HG02763 (cell line): ENCODE measurements at regions not wholly inside any gene's neighbourhood (a gene's known extent, or its start where the extent isn't known, plus 50 kb on each side); places are given as distances from the start of the nearest gene placed in this dataset.
"Not testable (repeated sequence)": the region's sequence is repeated elsewhere in the genome, so short reads cannot be mapped to it uniquely, and the experiment has no call there.

Experiments used
- ATAC-seq: cut with Tn5 transposase; IDR thresholded peaks from one replicate; pipeline ENCODE4 v1.9.1; 2021; ENCODE audit warnings: mild to moderate bottlenecking, moderate library complexity; ENCODE audit not compliant: unreplicated experiment

DNA sequence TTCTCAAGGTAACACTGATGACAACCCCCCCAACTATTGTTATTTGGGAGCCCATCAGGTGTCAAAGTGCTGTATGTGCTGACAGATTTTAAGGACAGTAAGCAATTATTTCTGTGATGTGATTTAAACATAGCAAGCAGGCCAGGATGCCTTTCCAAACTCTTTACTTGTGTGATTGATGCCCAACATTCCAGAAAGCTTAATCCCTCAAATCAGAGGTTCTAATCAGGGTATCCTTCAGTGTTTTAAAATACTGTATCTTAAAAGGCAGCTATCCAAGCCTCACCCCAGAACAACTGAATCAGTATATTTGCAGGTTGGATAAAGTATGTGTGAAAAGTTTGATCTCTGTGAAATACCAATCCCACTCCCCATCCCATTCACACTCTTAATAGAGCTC lies 119.7 kb downstream of the GASK1B start:
- no peak for ATAC-seq

DNA sequence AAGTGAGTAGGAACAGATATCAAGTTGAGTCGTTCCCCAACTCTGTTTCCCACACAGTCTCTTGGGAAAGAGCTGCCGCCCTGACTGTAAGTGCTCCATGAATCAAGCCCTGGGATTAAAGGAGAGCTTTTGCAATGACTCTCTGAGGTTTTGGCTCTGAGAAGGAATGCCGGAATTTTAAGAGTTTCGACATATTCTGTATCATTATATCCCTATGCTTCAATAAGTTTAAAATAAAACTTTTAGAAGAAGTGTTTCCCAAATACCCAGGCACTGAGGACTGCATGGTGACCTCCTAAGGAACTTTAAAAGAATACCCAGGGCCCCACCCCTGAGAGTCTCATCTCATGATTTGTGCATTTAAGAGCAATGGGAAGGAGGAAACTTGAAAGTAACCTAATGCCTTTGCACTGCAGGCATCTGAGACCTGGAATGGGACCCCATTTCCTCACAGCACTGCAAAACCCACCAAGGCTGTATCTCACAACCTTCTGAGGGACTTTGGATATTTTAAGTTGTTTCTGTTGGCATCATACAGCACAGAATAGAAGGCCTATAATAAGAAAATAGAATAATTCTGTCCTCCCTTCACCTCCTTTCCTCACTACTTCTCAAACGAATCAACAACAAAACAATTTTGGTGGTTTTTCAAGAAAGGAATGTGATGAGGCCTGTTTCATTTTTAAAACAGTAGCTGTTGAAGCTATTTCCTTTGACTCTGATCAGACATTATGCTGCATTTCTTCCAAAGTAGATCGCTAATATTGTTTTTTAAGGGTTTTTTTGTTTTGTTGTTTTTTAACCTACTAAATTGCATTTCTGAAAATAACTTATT lies 121.2 kb downstream of the GASK1B start:
- no peak for ATAC-seq

DNA sequence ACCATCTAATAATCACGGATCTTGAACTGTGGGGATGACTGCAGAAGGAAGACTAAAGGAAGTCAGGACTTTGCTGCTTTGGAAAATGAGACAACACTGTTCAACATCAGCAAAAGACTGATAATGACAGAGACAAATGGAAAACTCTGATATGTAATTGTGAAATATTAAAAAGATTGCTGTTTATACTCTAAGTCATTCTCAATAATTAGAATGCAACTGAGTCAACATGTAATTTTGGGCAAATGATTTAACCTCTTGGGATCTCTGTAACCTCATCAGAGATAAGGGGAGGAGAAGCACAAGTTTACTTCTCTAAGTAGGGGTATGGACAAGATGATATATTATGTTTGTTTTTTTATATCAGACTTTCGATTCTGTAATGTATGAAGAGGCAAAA lies 121.9 kb downstream of the GASK1B start:
- no peak for ATAC-seq

DNA sequence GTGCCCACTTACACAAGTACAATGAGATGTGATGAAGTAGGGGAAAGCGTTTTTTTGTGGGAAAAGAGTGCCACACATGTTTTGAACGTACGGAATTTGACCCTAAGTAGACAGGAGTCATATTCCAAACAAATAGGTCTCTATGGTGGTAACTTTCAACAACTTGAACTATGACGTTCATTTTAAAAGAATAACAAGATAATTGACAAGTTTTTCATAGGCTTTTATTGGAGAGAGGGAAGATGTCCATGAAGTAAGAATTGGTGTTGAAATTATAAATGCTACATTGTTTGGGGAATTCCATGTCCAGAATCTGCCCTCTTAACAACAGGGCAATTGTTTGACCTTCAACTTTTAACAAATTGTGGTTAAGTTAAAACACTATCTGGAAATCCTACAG lies 126.5 kb downstream of the GASK1B start:
- ATAC-seq, result no peak

DNA sequence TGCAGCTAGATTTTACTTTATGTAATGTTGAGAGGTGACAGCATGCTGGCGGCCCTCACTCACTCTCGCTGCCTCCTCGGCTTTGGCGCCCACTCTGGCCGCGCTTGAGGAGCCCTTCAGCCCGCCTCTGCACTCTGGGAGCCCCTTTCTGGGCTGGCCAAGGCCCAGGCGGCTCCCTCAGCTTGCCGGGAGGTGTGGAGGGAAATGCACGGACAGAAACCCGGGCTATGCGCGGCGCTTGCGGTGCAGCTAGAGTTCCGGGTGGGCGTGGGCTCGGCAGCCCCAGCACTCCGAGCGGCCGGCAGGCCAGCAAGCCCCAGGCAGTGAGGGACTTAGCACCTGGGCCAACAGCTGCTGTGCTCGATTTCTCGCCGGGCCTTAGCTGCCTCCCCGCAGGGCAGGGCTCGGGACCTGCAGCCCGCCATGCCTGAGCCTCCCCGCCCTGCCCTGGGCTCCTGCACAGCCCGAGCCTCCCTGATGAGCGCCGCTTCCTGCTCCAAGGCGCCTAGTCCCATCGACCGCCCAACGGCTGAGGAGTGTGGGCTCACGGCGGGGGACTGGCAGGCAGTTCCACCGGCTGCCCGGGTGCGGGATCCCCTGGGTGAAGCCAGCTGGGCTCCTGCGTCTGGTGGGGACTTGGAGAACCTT lies 128.7 kb downstream of the GASK1B start:
- no peak for ATAC-seq

DNA sequence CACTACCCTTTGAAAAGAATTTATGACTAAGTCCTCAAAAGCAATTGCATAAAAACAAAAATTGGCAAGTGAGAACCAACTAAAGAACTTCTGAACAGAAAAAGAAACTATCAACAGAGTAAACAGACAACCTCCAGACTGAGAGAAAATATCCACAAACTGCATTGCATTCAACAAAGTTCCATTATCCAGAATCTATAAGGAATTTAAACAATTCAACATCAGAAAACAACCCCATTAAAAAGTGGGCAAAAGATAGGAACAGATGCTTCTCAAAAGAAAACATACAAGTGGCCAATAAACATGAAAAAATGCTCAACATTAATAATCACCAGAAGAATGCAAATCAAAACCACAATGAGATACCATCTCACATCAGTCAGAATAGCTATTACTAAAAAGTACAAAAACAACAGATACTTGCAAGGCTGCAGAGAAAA lies 130.2 kb downstream of the GASK1B start:
- ATAC-seq, result no peak

DNA sequence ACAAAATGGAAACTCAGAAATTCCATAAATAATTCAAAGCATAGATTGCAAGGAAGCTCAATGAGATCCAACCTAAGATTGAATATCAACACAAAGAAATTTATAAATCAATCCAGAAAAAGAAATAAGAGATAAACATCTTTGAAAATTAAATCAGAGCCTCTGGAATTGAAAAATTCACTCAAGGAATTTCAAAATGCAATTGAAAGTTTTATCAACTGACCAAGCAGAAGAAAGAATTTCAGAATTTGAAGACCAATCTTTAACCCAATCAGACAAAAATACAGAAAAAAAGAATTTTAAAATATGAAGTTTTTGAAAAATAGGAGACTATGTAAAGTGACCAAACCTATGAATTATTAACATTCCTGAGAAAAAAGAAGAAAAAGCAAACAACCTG lies 134.1 kb downstream of the GASK1B start:
- ATAC-seq, result no peak

DNA sequence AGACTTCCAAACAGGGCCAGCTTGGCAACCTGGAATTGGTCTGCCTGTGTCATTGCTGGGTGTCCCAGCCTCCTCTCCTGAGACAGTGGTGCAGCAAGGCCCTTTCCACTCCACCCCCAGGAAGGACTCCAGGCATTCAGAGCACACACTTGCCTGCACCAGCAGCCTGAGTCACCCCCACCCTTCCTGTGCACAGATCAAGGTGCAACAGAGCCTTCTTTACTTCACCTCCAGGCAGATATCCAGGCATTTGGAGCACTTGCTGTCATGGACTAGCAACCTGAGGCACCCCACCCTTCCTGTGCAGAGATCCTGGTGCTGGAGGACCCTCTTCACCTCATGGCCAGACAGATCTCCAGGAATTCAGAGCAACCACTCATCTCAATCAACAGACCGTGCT lies 135.8 kb downstream of the GASK1B start:
- ATAC-seq, result no peak

DNA sequence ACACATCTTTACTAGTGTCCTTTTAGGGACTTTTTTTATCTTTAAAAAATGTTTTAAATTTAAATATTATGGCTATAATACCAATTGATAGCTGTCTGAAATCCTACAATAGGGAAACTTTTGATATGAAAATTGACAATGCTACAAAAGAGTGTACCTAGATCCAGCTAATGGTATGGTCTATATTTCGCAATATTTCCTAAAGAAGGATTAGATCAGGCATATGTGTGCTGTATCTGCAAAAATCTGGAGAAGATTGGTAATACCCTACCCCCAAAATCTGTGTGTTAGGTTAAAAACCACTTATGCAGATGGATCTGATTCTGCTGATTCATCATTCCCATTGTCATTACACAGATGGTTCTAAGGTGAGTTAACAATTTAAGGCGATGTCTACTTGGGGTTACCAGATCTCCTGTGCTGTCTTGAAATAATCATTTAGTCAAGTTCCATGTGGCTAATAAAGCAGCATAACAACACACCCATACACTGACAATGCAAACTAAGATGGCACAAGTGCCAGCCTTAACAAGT lies 137.1 kb downstream of the GASK1B start:
- no peak for ATAC-seq

DNA sequence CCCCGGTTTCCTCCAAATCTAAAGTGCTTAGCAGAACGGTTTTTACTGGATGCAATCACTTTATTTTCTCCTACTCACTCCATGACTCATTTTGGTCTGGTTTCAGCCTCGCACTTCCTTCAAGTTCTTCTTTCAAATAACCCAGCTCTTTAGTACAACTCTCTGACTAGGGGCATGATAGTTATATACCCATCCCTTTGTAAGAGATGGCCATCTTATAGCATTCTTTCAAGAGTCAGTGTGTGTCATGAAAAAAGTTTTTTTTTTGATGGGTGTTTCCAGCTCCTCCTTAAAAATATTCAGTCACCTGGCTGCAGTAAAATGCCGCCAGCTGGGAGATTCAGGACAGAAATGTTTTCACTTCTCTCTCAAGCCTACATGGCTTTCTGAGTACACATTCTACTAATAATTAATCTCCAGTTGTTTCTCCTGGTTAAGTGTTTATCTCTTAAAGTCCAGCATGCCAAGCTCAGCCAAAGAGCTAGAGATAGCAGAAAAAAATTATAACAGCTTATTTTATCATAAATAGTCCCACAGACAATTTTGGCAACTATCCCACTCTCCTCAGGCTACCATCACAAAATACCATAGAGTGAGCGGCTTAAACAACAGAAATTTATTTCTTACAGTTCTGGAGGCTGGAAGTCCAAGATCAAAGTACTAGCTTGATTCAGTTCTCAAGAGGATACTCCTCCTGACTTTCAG lies 139.3 kb downstream of the GASK1B start:
- ATAC-seq, result no peak

DNA sequence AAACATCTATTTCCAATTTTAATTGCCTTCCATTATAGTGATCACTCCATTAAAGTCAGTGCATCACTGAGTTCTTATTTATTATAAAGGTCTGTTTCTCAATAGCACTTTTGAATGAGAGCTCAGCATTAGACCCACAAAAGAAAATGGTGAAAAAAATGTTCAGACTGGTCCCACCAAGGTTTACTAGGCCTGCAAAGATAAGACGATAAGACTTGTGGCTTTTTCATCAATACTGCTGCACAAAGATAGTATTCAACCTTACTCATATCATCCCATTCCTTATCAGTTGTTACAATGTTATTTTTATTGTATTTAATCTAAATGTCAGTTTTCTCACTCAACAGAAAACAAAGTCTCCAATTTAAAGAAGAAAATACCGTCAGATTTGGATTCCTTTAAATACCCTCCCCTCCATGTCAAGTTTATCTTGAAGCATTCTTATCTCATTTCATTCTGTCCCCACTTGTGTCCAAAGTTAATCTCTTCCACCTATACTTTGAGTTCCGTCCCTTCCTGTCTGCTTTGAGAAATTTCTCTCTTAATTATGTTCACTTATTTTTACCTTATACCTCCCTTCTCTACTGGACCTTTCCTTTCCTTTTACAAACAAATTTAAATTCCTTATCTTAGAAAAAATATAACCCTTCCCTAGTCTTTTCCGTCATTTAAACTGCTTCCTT lies 140.0 kb downstream of the GASK1B start:
- ATAC-seq, result no peak

DNA sequence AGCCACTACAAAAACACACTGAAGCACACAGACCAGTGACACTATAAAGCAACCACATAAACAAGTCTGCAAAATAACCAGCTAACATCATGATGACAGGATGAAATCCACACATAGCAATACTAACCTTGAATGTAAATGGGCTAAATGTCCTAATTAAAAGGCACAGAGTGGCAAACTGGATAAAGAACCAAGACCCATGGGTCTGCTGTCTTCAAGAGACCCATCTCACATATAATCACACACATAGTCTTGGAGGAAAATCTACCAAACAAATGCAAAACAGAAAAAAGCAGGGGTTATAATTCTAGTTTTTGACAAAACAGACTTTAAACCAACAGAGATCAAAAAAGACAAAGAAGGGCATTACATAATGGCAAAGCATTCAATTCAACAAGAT lies 144.4 kb downstream of the GASK1B start:
- ATAC-seq, result not testable (repeated sequence)

DNA sequence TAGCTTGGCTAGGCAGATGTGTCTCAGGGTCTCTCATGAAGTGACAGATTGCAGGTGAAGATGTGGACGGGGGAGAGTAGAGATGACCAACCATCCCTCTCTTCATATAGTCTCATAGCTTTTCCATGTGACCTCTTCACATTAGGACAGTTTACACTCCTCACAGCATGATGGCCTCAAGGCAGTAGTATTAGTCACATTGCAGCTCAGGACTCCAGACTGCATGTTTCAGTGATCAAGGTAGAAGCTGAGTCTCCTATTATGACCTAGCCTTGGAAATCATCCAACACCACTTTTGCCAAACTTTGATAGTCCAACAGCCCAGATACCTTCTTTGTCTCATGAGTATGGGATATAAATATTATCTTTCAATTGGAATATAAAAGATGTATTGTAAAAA lies 147.7 kb downstream of the GASK1B start:
- ATAC-seq, result no peak

DNA sequence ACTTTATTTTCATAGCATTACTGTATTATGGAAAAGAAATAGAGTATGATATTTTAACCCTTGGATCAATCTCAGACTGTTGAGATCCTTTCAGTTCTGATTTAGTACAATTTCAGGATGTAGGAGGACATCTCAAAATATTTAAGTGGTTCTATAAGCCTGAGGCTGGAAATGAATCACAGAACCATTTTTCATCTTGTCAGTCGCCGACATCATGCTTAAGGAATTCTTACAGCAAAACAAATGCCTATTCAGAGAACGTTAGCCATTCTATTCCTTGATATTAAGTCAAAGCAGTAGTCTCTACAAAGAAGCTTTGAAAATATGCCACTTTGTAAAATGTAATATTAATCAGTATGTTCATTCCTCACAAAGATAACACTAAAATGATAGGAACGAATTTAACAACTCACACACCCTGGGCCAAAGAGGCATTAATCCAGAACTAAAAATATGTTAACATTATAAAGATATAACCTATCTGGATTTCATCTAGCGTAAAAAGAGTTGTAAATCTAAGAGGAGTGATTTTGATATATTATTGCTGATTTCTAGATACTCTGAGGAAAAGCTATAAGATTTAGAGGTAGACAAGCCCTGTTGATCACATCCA lies 152.0 kb downstream of the GASK1B start:
- no peak for ATAC-seq

DNA sequence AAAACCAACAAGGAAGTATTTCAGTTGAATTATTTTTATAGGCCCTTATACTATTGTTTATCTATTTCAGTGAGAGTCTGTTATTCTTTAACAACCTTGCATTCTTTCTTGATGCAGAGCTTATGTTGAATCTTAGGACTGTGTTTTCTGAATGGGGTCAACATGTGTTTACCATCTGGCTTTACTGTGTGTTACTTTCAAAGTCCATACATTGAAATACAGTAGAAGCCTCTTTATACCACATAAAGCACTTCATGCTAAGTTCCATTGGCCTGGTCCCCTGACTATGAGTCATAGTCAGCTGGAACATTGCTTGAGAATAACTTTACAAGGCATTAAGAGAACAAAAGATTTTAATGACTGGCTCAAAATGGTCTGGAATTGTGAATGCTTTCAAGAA lies 152.6 kb downstream of the GASK1B start:
- ATAC-seq, result no peak

DNA sequence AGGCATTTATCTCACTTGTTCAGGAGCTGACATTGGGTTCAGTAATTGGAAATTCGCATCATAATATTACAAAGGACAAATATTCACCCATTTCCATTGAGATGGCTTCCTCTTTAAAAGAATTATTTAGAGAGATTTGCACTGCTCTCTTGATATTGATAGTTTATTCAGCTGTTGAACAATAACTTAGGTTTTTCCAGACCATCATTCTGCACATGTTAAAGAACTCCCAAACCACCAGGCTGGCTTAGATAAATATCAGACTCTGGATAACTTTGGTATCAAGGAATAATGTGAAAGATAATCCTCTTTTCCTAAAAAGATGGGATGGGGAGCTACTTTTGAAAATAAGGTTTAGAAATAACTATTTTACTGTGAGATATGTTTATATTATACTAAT lies 154.0 kb downstream of the GASK1B start:
- ATAC-seq, result no peak

DNA sequence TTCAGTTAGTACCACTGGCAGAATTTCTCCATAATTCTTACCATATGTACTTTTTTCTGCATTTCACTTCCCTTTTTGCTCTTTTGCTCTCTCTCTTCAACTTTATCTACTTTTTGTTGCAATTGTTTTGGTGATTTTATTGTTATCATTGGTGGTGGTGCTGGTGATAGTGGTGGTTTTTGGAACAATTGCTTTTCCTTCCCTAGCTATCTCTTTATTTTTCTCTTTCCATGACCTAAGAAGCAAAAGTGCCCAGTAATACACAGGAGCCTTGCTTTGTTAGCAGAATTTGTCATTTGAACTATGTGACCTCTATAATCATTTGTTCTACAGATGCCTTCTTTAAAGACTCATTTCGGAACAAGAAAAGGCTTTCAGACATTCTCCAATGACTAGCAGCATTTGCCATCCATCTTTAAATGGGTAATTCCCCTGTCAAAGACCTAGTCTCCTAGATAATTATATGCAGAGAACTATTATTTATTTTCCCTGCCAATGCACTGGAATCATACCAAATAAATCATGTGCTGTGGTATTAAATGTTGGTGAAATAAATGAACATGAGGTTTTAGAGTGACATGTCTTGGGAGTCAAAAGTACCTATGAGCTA lies 154.5 kb downstream of the GASK1B start:
- ATAC-seq, result no peak

DNA sequence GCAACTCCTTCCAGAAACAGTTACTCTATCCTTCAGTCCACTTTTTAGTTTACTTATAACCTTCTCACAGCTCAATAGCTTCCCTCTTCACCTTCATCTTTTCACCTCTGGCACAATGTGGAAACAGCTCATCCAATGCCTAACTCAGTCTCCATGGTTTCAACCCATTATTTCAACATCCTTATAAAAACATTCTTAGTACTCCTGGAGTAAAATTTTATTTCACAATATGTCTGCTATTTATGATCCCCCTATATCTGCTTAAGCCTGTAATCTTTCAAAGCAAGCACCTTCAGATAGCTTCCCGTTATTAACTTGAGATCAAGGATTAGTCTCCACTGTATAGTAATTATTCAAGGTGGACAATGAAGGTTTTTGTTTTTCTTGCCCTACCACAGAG lies 156.3 kb downstream of the GASK1B start:
- no peak for ATAC-seq

DNA sequence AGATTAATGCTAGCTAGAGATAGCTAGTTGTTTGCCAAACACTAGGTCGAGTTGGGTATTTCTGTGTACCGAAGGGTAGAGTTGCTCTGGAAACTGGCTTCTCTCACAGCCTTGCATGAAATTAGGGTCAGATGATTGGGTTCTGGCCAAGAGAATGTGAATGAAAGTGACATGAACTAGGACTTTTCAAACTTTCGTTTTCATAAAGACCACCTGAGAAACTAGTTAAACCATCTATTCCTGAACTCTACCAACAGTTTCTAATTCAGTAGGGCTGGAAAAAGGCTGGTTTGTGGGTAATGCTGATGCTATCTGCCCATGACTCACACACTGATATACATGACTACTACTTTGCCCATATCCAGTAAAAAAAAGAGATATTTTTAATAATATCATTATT lies 157.6 kb downstream of the GASK1B start:
- ATAC-seq, result no peak

DNA sequence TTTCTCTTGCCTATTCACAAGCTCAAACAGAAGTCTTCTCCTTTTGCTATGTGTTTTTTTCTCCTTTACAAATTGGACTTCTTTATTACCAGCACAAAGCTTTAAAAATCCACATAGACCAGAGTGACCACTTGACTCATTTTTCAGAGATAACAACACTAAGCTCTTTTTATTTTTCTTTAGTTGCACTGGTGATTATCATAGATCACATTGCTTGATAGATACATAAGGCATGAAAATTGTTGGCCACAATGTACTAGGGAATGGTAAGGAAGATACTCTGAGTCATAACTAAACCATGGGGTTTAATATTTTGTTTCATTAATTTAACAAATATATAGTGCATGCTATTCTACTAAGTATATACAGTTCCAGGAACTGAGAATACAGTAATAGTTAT lies 159.0 kb downstream of the GASK1B start:
- no peak for ATAC-seq
